ENCODE measurements at regions not wholly inside any gene's neighbourhood (a gene's known extent, or its start where the extent isn't known, plus 50 kb on each side); places are given as distances from the start of the nearest gene placed in this dataset.

- no peak for TF ChIP-seq POLR2A (IDR thresholded peaks at IDR 0.05; ENCODE audit: low read length)
- TF ChIP-seq GATA1 (IDR thresholded peaks at IDR 0.05; ENCODE audit: low read depth, low read length): no peak
Measured at GRCh38 chrX:53743244-53743643, 56.7 kb upstream of the HUWE1 start.

Data from erythroblast (primary cell).